HTR-8/SVneo (cell line): ENCODE measurements at regions not wholly inside any gene's neighbourhood (a gene's known extent, or its start where the extent isn't known, plus 50 kb on each side); places are given as distances from the start of the nearest gene placed in this dataset.
A peak's percentile ranks its signal among the peaks of the same experiment; 100 is the strongest.

Source experiments
- DNase-seq: peaks from one replicate; pipeline ENCODE4 v3.0.0; 2011; ENCODE audit warnings: low spot score, mixed read lengths; ENCODE audit not compliant: insufficient read length
- FAIRE-seq: peaks from 2 replicates; lab custom pipeline; 2011; peaks lifted over from hg19 to GRCh38; lab: Jason Lieb, UNC

DNA sequence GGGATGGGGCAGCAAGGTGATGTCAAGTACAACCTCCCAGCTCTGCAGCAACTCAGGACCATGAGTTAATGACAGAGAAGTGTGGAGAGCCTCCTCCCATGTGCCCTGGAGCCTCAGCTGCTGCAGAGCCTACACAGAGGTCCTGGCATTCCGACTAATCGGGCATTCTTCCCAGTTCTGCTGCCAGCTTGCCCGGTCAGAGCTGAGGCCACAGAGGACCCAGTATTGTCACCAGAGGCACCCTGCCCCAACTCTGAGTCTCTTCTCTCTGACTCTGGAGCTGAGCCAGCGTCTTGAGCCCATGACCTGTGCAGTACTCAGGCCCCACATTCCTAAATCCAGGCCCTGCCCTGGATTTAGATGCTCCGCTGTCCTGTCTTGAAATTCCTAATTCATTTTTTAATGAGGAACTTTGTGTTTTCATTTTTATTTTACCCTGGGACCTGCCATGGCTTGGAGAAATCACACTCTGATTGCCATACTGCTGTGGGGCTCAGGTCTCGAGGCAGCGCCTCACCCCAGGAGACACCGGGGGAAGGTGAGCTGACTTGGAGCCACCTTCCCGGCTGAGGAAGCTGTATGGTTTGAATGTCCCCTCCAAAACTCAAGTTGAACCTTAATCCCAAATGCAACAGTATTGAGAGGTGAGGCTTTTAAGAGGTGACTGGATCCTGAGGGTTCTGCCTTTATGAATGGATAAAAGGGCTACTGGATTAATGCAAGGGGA is 144.9 kb upstream of the ZNF507 start:
- FAIRE-seq (no peak), DNase-seq (no peak)

DNA sequence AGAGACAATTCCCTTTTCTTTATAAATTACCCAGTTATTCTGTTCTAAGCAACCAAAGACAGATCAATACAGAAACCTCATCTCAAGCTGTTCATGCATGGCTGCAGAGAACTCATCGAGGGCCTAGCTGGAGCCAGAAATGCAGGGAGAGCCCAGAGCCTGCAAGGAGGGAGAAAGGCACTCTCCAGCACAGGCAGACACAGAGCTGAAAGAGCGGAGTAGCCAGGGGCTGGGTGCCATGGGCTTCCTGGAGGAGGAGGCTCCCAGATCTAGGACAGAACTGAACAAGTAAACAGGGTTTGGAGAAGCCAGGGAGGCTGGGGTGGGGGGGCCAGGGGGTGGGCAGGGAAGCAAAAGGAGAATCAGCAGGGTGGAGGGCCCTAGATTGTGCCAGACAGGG is 144.2 kb upstream of the ZNF507 start:
- FAIRE-seq (no peak), DNase-seq (no peak)

DNA sequence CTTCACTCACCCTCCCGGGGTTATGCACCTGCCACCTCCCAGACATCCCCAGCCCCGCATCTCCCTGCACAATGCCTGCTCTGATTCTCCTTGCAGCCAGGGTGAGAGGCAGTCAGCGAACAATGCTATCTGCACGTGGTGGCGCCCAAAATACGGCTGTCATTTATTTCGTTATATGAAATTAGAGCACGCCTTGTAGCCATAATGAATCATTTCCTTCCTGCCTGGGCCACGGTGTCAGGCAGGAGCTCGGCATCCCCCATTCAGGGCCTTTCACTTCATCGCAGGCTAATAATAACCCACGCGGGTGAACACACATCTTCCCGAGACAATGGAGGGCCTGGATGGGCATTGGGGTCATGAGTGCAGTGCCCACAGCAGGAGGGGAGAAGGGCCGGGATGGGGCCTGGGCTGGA is 143.8 kb upstream of the ZNF507 start:
- DNase-seq (no peak), FAIRE-seq (no peak)

DNA sequence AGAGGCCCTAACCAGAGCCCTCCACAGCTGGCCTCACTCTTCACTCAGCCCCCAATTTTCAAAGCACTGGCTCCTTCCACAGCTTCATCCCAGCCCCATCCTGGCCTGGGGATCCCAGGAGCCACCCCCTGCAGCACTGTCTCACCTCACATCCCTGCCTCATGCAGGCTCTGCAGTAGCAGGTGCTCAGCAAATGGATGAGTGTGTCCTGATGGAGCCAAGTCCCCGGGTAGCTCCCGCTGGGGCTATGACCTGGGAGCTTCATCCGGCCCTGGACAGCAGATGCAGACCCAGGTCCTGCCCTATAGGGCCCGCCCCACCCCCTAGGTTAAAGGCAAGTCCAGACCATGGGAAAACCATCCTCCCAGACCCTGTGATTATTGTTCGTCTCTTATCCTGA is 143.2 kb upstream of the ZNF507 start:
- DNase-seq (no peak), FAIRE-seq (no peak)

DNA sequence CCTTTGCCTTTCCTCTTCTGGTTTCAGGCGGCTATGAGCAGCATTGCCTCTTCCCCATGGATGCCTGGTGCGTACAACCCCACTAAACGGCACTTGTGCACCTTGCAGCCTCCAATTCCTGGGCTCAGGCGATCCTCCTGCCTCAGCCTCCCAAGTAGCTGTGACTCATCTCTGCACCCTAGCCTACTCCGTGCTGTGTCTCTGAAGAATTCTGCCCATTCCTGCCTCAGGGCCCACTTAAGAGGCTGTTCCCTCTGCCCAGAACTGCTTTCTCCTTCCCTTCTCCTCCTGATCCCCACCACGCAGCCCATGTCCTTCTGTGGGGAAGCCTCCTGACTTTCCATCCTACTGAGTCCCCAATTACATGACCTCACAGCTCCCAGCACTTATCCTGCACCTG is 142.2 kb upstream of the ZNF507 start:
- DNase-seq (no peak), FAIRE-seq (no peak)

DNA sequence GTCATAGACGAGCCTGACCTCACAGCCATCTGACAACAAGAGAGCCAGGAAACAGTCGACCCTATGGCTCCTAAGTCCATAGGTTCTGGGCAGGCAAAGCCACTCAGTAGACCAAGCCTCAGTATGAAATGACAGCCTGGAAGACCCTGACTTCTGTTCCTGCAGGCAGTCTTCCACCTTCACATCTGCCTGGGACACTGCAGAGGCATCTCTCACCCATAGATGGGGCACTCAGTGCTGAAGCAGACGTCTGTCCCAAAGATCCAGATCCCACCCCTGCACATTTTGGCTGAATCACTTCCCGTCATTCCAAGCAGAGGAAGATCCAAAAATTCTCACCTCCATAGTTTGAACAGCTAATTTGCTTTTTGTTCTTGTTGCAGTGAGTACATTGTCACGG is 139.3 kb upstream of the ZNF507 start:
- DNase-seq, result no peak
- FAIRE-seq, result no peak

DNA sequence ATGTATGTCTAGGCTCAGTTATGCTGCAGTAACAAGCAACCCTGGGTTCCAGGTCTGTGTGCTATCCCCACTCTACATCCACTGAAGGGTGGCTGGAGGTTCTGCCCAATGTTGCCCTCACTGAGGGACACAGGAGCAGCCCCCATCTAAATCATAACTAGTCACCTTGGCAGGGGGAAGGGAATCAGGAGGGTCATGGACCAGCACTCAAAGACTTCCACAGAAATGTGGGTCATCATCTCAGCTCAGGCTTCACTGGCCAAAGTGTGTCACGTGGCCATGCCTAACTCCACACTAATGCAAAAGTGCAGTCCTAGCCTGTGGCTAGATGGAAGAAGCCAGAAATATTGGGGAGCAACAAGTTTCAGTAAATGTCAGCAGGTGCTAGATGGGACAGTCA is 137.3 kb upstream of the ZNF507 start:
- FAIRE-seq, result no peak
- DNase-seq, result no peak

DNA sequence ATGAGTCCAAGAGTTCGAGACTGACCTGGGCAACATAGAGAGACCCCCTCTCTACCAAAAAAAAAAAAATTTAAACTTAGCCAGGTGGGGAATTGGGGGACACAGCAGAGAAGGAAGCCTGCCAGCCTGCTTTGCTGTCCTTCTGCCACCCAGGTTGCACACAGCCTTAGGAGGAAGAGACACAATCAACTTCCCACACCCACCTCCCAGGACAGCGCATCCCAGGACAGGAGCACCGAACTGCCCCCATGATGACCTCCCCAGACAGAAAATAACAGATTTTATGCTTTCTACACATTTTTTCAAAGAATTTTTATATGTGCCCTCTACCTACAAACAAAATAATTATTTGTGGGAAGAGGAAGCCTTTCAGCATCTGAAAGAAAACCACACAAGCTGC is 126.0 kb upstream of the ZNF507 start:
- FAIRE-seq, result no peak

DNA sequence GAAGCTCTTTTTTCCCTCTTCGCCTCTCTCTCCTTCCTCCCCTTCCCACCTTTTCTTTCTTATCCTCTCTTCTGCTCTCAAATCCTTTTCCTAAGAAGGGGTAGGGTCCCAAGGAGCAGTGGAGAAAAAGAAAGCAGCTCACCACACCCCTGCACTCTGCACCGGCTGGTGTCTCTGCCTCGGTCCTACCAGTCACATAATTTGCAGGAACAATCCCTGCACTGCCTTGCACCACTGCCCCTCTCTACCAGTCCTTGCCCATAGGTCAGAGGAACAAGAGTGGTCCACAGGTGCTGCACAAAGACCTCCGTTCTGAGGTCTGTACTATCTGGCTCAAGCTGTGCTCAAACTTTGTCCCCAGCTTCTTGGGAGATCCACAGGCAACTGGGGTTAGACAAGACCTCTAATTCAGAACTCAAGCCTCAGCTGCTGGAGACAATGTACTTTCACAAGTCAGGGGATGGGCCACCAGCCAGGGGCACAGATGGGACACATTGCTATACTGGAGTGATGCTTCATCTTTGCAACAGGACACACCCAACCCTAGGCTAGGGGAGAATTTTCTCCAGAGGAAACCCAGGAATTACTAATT is 125.4 kb upstream of the ZNF507 start:
- no peak for DNase-seq
- no peak for FAIRE-seq

More for the DNA sequence above, 126.0 kb upstream of the ZNF507 start:
- no peak for DNase-seq

DNA sequence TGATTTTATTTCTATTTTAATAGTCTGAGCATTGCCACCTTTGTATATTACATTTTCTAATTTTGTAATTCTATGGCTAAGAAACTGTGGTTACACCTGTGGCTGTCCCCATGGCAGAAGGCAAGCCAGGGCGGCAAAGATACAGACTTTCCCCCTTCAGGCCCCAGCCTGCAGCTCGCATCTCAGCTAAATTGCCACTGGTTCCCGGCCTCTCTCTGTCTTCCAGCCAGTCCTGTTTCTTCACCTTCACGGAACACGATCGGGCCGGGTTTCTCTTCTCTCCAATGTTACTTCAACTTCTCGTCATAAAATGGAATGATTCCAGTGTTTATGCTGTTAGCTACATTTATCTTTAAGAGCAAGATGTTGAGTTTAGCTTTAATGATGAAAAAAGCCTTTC is 124.5 kb upstream of the ZNF507 start:
- DNase-seq, result no peak
- no peak for FAIRE-seq

DNA sequence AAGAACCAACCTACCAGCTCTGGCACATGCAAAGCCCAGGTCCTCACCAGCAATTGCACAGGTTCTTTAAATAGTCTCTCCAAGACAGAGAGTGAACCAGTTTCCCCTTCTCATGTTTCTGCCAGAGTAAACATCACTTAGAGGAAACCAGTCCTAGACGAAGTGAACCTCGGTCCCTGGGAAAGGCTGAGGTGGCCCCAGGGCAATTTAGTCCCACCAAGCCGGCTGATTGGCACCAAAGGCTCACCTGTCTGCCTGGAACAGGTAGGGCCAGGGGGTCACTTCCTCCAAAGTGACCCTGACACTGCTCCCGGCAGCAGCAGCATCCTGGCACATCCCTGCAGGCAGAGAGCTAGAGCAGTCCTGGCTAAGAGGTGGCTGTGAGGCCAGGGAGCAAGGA is 122.9 kb upstream of the ZNF507 start:
- DNase-seq (no peak), FAIRE-seq (no peak)

DNA sequence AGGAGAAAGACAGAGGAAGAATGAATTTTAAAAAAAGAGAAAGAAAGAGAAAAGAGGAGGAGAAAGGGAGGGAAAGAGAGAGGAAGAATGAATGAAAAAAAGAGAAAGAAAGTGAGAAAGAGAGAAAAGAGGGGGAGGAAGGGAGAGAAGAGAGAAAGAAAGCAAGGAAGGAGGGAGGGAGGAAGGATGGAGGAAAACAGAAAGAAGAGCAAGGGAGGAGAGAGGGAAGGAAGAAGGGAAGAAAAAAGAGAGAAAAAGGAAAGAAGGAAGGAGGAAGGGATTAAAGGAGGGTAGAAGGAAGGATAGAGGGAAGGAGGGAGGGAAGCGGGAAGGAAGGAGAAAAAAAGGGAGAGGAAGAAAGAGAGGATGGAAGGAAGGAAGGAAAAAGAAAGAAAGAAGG is 122.3 kb upstream of the ZNF507 start:
- FAIRE-seq (no peak), DNase-seq (no peak)

DNA sequence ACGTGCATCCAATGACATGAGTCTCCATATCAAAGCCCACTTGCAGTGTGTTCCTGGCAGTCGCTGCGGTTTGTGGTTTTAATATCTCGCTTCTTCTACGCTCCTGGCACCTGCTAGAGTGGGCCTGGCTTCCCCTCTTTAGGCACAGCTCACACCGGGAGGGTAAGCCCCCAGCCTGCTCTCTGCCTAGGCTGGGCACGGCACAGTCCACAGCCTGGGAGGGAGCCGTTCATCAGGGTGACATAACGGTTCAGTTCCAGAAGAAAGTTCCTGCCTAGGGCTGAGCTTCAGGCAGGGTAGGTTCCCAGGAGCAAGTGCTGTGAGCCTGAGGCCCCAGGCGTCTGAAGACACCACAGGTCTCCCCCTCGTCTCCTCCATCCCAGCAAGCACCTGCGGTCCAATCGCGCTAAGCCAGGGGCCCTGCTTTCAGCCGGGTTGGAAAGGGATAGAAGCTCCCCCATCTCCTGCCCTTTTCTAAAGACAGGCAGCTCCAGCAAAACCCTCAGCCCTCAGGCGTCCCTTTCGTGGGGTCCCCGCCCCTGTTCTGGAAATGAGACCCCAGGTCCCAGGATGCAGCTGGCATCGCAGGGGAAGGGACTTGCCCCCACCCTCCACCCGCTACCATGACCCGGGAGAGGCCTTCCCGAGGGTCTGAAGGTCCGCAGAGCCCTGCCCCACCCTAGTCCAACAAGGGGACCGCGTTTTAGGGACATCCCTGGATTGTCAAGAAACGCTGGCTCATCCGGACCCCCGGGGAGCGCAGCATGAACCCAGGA is 121.6 kb upstream of the ZNF507 start:
- FAIRE-seq (no peak), DNase-seq (no peak)

DNA sequence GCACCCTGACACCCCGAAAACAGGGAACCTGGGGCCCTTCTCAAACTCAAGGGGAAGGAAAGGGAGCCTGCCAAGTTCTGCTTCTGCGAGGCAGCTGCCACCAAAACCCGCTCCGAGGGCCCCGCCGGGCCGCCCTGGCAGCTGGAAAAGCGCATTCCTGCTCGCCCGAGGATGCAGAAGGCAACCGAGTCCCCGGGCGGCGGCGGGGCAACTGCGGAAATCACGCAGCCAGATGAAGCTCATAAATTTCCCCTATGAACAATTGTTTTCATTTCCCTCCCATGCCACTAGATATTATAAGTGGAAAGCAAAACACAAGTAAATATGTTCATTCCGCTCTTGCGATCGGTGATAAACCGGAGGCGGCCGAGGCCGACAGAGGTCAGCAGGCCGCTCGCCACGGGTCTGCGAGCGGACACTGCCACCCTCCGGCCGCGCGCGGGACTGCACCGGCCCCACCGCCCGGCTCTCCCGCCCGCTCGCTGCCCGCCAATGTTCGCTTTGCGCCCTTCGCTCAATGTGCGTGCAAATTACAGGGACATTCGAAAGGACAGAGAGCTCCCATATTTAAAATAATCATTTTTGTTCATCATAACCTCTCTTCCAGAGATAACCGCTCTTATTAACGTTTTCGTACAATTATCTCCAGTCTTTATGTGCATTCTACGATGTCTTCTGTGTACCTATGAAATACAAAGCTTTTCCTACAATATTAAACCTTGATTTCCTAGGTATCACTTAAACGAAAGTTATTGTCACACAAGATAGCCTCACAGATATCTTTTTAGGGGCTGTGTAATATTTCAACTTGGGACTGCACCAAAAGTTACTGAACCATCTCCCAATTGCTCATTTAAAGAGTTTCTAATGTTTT is 120.8 kb upstream of the ZNF507 start:
- no peak for FAIRE-seq
- DNase-seq, result peak; percentile 63

DNA sequence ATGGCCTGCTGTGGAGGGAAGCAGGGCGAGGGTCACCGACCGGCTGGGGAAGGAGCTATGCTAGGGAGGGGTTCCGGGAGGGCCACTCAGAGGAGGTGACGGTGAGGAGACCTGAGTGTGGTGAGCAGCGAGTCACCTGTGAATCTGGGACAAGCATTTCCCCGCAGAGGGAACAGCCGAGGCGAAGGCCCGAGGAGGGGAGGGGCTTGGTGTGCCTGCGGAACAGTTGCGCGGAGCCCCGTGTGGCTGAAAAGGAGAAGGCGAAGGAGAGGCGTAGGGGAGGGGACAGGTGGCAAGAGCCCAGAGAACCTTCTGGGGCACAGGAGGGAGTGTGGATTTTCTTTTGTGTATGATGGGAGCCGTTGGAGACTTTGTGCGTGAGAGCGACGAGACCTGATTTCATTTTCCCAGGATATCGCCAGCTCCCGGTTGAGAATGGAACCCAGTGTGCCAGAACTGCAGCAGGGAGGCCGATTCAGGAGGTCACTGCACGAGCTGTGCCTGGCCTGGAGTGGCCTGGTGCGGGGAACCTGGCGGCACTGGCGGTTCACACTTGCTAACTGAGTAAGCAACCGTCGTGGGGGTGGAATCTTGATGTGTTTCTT is 117.7 kb upstream of the ZNF507 start:
- DNase-seq (no peak), FAIRE-seq (no peak)

DNA sequence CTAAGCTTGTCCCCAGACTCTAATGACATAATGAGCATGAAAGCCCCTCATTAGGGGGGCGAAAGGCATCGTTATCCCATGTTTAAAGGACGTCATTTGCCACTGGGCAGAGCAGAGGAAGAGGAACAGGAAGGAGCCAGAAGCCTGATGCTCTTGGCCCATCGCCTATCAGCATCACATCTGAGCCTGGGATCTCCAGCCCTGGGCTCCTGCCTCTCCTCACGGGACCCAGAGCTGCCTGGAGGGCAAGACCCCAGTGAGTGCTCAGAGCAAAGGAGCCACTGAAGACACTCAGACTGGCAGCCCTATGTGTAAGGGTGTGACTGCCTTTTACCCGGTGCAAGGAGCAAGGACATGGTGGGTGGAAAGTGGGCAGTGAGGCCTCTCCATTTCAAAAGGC is 115.0 kb upstream of the ZNF507 start:
- FAIRE-seq, result no peak
- no peak for DNase-seq

DNA sequence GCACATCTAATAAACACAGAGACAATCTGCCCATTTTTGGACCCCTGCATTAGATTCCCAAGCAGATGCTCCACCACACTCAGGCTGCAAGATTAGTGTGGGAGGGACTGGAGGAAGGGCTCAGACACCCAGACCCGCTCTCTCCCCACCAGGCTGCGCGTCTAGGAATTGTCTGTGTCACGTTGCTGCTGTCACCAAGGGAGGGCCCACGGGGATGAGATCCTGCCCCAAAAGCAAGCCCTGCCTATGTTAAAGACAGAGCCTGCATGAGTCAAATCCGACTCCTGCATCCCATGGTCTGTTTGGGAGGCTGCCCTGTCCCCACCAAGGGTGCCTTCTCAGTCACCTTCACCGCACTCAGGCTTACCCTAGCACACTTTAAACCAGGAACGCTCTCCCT is 114.4 kb upstream of the ZNF507 start:
- no peak for FAIRE-seq
- no peak for DNase-seq

DNA sequence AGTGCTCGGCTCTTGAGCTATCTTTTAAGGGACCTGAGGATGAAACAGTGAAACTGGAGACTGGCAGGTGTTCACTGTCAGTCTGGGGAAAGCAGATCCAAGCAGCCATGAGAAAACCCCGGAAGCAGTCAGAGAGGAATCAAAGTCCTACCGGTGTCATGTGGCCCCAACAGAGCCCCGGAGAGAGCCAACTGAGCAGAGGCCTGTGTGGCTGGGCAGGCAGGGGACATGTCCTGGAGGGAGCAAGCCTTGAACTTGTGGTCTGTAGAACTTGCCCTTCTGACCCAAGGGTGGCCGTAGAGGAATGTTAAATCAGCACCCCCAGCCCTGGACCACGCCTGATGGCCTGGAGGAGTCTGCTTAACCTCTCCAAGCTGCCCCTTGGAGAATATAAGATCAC is 113.7 kb upstream of the ZNF507 start:
- DNase-seq (no peak), FAIRE-seq (no peak)

DNA sequence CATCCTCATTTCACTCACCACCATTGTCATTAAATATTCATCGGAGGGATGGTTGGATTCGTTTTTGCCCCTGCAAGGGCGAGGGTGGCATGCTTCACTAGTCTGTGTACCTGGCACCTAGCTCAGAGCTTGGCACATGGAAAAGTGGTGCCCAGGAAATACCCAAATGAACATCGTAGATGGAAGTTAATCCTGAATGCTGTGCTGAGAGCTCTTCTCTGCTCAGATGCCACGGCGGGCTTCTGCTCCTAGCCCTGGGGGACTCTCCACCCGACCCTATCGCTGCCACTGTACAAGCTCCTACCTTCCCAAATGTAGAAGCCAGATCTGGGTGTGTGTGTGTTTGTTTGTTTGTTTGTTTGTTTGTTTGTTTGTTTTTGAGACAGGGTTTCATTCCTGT is 113.0 kb upstream of the ZNF507 start:
- no peak for FAIRE-seq

DNA sequence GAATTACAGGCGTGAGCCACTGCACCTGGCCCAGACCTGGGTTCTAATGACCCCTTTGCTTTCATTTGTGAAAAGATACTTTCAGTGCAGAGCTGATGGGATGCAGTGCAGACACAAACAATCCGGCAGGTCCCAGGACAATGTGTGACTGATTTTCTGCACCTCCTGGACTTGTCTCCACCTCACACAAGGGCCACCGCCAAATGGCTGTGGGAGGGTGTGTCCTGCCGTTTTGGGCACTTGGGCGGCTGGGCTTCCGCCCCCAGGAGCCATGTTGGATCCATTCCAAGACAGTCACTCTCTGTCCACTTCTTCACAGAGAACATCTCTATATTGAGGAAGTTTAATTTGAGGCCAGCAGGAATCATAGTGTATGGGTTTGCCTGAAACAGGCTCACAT is 112.3 kb upstream of the ZNF507 start:
- no peak for FAIRE-seq

More for the DNA sequence above, 113.0 kb upstream of the ZNF507 start:
- no peak for DNase-seq

More for the DNA sequence above, 112.3 kb upstream of the ZNF507 start:
- no peak for DNase-seq
